ENCODE measurements at regions not wholly inside any gene's neighbourhood (a gene's known extent, or its start where the extent isn't known, plus 50 kb on each side); places are given as distances from the start of the nearest gene placed in this dataset.

DNA sequence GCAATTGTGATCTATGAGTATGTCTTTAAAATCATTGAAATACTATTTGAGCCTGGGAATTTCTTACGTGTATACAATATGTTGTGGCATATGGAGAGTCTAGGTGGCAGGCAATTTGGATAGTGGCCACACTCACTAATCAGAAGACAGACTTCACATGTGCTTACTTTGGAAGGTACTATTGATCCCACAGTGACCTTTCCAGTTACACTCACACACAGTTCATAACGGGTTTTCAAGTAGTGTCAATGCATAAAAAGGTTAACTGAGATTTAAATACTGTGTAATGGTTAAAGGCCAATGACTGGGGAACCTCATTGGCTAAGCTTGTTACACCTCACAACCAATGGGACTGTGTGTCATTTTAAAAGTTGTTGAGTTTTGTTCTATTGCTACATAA lies 783.2 kb downstream of the RPA4 start:
- DNase-seq: no peak

DNA sequence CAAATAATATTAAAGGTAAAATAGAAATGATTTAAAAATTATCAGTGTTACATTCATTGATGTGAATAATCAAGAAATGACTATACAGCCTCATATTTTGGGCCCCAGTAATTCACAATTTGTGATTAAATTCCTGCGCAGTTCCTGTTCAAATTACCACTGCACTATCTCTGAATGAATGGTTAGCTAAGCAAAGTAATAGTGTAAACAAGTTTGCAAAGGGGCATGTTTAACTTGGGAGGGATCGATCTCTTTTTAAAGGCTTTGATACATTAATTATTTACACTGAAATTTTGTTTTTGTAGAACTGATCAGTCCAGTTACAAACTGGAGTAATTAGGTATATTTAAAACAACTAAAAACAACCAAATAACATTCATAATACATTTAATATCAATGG lies 784.4 kb downstream of the RPA4 start:
- DNase-seq: no peak

DNA sequence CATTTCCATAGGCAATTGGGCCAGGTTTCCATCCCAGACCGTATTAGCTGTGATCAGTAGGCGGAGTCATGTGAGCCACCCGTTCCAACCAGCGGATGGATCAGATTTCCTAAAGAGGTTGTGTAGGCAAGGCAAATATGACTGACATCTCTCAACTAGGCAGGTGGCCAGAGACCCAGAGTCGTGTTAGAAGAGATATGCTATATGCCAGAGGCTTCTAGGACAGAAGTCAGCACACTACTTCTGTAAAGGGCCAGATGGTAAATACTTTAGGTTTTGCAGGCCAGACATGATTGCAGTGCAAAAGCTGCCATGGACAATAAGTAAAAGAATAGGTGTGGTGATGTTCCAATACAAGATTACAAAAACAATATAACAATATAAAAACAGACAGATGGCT lies 788.4 kb downstream of the RPA4 start:
- no peak for DNase-seq

DNA sequence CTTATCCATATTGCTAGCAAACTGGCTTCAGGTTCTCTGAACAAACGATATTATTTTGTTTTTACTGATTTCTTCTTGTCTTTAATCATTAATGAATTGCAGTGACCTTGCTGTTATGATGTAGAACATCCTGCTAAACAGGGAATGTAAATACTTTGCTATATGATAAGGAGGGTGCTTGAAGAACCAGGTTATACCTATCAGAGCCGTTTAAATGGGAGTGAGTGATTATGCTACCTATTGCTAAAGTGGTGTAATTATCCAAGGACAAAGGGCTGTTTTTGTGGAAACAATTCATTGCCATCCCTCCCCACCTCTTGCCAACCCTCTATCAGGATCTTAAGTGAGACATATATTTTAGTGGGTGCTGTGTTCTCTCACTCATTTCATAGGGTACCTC lies 788.9 kb downstream of the RPA4 start:
- DNase-seq: no peak

DNA sequence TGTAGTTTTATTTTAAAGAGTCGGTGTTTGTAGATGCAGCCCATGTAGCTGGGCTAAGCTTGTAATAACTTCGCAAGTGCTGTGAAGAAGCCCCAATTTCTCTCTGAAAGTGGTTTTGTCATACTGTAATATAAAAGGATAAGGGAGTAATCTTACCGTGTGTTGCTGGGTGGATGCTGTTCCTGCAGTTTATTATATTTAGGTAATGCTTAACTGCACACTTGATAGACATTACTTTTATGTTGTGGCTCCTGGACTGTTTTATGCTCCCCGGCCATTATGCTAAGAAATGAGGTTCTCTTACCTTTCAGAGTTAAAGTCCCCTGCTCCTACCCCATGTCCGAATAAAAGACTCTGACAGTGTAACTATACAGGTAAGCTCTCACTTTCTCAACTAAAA lies 789.4 kb downstream of the RPA4 start:
- DNase-seq: no peak

DNA sequence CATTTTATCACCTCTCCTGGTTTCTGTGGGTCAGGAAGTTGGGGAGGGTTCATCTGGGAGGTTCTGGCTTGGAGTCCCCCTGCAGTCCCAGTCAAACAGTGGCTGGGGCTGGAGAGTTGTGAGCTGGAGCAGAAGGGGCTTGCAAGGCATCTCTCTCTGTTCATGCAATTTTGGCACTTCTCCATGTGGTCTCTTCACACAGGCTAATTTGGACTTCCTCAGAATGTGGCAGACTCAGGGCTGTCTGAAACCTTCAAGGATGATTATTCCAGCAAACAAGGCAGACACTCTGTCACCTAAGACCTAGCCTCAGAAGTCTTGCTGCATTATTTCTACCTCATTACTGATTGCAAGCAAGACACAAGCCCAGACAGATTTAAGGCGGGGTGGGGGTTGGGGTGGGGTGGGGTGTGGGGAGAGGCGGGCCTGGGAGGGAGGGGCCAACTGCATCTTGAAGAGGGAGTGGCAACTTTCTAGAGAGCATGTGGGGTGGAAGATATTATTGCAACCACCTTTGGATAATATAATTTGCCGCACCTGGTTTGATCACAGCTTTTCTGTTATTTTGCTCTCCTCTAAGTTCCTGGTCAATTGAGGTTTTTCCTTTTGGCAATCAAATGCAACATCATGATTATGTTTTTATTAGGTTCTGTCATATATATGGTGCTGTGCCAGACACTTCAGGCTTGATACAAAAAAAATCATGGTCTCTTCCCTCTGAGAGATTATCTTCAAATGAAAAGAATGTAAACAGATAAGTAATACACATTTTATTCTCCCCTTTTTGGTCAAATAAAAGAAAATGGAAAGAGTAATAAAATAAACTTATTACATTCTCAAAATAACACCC lies 799.5 kb downstream of the RPA4 start:
- no peak for DNase-seq

DNA sequence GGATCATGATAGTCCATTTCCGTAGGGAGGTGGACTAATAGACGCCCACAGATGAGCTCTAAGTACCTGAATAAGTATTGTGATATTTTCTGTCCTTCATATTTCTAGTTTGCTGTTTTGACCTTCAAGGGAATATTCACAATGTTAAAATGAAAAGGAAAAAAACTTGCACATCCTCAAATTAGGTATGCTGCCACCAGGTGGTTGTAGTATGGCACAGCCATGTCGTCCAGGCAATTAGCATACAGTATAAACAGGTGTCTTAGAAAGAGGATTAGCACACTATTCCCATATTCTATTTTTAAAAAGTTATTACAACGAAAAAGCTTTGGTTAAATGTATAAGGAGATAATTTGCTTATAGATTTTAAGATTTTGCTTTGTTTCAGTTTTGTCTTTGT lies 802.0 kb downstream of the RPA4 start:
- peak; percentile 4 for DNase-seq

DNA sequence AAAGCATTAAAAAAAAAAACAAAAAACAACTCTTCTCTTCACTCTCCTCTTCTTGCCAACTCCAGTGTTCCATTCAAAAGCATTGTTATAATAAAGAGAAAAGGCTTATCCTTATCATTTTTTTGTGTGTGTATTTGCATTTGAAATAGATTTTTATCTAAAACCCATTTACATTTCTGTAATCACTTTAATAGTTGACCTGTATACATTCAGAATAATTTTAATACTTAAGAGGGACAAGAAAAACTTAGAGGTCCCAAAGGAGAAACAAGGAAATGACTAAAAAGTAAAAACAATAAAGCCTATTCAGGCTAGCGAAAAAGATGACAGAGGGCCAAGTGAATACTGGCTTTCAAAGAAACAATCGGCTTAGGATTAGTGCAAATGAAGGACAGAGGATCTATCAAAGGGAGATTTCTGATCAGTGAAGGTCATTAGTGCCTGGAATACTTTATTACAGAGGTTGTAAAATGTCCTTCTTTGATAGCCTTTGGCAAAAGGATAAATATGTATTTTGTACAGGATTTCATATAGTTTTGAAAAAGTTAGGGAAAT lies 808.3 kb downstream of the RPA4 start:
- no peak for DNase-seq

DNA sequence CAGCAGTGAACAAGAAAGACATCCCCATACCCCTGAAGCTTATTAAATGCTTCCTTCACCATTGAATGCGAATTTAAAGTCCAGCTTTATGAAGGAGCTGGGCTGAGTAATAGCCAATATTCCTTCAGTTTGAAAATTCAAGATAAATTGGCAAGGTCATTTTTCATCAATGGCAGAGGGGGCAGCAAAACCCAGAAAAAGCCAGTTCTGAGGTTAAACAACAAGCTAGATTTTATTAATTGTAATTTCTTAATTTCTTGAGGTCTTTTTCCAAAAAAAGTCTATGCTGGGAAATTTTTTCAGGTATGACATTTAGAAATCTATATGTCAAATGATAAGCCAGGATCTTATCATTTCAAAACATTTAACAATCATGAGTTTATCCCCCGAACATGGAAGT lies 808.9 kb downstream of the RPA4 start:
- DNase-seq: no peak

DNA sequence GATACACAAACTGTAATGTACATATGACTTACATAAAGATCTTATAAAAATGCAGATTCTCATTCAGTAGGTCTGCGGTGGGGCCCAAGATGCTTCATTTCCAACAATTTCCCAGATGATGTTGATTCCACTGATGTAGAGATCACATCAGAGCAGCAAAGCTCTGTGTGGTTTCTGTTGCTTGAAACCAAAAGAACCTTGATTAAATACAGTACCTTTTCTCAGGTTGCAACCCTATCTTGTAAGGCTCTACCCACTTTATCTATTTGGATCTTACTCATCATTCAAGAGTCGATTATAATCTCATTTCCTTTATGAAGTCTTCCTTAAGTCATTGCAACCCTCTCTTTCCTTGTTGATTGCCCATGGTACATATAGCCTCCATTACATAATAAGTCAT lies 816.8 kb downstream of the RPA4 start:
- no peak for DNase-seq

DNA sequence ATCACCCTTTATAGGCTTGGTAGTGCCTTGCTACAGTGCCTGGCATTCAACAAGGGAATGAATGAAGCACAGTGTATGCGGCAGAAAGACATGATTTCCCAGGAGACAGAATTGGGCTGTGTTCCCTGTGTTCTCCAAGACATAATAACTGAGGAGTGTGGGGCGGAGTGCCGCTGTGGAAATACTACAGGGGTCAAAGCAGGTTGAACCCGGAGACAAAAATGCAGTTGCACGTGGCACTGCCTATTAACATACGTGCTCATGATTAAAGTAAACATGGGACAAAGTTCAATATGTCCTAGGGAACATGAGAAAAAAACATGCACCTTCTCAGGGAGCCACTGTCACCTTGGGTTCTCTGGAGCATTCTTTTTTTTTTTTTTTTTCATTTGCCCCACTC lies 820.8 kb downstream of the RPA4 start:
- no peak for DNase-seq

DNA sequence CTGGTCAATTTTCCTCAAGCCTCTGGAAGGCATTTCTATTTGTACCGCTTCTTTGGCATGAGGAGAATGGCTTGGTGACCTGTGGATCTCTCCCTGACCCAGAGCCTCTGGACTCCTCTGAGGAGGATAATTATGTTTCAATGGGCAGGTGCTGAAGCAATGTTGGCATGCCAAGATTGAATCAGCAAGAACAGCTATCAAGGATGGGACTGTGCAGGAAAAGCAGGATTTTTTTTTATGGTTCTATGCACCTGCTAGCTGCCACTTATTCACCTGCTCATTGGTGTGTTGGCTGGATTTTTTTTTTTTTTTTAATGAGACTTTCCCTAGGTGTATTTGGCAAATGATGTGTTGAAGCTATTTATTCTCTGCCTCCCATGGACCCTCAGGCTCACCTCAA lies 821.2 kb downstream of the RPA4 start:
- DNase-seq: no peak

DNA sequence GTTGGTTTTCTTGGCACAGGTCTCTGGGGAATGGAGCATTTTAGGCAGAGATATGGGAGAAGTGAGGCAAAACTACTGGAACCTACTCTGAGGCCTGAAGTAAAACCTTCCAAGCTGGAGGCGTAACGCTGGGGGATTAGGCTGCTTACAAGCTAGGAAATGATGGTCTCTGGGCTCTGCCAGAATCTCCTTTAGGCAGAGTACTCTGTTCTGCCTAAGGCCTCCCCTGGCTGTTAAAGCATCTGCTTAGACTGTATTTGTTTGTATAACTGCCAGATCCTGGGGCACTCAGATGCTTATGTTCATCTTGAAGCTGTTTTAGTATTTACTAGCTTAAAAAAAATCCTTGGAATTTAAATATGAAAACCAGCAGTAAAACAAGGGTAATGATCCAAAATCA lies 822.2 kb downstream of the RPA4 start:
- DNase-seq: peak; percentile 9

DNA sequence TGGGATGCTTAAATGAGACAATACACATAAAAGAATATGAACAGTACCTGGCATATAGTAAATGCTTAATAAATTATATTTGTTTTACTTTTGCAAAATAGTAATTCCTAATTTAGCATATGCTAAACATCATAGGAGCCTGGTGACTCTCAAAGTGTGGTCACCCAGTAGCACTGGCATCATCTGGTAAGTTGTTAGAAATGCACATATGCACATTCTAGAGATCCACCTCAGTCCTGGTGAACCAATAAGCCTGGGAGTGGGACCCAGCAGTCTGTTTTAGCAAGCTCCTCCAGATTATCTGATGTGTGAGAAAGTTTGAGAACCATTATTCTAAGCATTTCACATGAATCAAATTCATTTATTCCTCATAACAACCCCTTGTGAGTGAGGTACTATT lies 830.4 kb downstream of the RPA4 start:
- no peak for DNase-seq

DNA sequence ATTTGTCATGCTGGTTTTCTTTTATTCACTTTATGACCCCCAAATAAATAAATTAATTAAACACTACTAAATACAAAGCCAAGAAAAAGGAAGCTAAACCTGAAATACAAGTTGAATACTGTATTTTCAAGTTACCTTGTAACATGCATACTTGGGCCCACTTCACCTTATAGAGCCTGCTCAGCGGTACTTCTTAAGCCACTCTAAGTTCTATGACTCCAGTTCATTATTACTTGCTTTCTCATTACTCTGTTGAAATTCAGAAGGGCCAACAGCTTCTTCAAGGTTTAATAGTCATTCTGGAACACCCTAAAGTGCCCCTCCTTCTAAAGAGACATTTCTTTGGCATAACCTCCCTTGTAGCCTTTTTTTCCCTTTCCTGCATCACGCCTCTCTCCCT lies 844.5 kb downstream of the RPA4 start:
- no peak for DNase-seq

DNA sequence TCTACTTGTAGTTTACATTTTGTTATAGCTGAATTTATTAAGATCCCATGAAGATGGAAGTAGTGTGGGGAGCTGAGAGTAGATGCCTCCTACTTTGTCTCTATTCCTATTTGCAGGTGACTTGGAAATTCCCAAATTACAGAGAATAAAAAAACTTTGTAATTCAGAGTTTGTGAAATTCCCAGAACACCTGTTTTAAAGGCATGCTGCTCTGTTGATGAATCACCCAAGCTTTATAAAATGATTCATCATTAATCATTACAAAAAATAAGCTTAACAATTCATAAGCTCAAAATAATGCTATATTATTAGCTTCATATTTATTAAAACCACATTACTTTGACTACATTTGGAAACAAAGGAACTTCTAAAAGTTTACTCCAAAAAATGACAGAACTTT lies 856.3 kb downstream of the RPA4 start:
- DNase-seq: no peak

DNA sequence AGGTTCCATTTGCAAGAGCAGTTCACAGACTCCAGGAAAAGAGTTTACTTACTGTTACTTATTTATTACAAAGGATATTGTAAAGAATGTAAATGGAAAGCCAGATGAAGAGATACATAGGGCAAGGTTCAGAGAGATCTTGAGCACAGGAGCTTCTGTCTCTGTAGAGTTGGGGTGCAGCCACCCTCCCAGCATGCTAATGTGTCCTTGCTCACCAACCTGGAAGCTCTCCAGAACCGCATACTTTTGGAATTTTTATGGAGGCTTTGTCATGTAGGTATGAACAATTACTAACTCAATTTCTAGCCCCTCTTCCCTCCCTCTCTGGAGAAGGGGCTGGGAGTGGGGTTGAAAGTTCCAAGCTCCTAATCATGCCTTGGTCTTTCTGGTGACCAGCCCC lies 857.2 kb downstream of the RPA4 start:
- no peak for DNase-seq

DNA sequence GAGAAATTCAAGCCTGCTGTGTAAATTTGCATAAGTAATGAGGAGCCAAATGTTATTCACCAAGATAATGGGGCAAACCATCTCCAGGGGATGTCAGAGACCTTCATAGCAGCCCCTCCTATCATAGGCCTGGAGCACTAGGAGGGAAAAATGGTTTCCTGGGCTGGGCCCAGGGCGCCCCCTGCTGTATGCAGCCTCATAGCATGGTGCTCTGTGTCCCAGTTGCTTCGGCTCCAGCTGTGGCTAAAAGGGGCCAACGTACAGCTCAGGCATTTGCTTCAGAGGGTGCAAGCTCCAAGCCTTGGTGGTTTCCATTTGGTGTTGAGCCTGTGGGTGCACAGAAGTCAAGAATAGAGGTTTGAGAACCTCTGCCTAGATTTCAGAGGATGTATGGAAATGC lies 859.3 kb downstream of the RPA4 start:
- no peak for DNase-seq

DNA sequence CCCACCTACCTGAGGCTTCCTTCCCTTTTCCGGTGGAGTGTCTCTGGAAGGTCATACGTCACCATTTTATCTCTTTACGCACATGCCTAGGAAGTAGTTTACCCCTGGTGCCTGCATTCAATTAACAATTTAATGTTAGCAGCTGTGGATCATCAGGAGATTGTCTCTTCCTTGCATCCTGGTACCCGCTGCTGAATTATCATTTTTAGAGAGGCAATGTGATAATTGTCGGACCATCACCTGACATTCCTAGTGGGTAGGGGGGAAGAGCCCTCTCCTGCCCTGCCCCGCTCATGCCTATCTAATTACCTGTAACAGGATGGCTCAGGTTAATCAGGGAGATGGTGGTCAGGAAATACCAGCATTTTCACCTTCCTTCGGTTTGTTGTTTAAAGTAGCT lies 863.6 kb downstream of the RPA4 start:
- DNase-seq: no peak

DNA sequence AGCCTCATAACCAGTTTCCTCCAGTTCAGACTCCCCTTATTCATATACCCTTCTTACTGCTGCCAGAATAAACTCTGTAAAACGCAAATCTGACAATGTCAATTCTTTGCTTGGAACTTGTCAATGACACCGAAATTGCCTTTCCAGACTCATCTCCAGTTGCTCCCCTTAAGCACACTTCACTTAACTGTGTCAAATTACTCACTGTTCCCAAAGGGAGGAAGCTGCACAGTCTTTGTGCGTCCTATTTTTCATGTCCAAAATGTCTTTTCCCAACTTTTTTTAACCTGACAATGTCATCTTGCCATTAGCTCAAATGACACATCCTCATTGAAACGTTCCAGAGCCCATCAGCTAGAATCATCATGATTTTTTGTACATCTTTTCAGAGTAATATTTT lies 867.3 kb downstream of the RPA4 start:
- DNase-seq: no peak

DNA sequence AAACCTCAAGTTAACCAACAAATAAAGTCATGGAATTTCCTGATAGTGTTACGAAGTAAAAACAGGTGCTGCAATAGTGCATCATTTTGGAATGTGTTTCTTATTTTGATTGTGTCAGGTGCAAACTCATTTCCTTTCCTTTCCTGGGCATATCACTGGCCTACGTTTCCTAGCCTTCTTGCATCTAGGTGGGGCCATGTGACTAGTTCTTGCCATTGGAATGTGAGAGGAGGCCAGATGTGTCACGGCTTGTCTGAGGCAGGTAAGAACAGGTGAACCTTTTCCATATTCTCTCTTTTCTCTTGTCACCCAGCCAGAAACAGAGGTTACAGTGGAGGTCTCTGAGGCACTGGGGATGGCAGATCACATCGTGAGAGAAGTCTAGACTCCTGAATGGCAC lies 868.0 kb downstream of the RPA4 start:
- no peak for DNase-seq

DNA sequence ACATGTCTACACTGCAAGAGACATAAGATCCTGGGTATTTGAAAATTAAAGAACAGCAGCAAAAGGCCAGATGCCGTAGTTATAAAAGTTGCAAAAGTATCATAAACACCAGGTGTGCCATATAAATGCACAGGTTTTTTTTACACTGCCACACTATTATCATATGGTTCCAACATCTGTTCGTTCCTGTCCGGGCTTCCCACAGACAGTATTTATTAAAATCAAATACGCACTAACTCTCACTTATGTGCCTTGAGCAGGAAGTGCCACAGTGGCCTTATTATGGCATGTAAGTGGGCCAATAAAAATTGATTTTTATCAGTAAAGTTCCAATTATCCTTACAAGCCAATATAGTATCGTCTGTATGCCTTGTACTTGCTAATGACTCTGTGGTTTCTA lies 873.2 kb downstream of the RPA4 start:
- DNase-seq: no peak

DNA sequence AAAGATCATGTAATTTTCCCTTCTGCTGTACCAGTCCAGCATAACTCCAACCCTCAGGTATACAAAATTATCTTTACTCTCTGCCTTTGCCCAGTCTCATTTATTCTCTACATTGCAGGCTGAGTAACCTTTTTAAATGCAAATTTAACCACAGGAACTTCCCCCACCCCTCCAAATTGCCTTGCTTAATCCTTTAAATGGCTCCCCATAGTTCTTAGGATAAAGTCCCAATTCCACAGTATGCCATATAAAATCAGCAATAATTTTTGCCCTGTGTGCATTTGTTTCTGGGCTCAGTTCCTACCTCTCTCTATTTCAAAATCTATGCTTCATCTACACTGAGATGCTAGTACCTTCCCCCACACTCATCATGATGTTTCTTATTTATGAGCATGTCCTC lies 879.7 kb downstream of the RPA4 start:
- DNase-seq: no peak

DNA sequence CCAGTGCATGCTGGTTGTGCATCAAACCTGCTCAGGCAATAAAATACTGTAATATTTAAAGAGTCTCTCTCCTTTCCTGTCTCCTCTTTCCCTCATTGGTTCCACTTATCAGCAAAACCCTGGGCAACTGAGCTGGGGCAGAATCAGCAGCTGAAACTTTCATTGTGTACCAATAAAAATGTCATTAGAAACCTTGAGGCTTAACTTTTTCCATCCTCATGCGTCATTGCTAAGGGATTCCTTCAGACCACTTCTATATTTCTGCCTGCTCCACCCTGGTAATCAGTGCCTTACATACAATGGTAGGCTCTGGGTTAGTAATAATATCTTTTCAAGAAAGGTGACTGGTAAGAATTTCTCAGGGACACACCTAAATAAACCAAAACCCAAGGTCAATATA lies 880.3 kb downstream of the RPA4 start:
- no peak for DNase-seq

All from muscle of arm (tissue), 1 donor.